Urothelium cell line (cell line): ENCODE measurements at regions not wholly inside any gene's neighbourhood (a gene's known extent, or its start where the extent isn't known, plus 50 kb on each side); places are given as distances from the start of the nearest gene placed in this dataset.
"Not testable (repeated sequence)": the region's sequence is repeated elsewhere in the genome, so short reads cannot be mapped to it uniquely, and the experiment has no call there.

Experiments
- DNase-seq: peaks from one replicate; pipeline ENCODE4 v3.0.0; 2011; ENCODE audit warnings: low spot score, mixed read lengths
- FAIRE-seq: peaks from 2 replicates; lab custom pipeline; 2011; peaks lifted over from hg19 to GRCh38; lab: Jason Lieb, UNC

- DNase-seq (no peak), FAIRE-seq (no peak)
Measured at GRCh38 chr3:101142160-101142559, 148.9 kb upstream of the ABI3BP start.

- FAIRE-seq (no peak), DNase-seq (no peak)
Measured at GRCh38 chr3:101141135-101141534, 147.9 kb upstream of the ABI3BP start.

GRCh38 chr3:101138817-101139216, 145.6 kb upstream of the ABI3BP start:
- no peak for FAIRE-seq
- DNase-seq = no peak

GRCh38 chr3:101134331-101134730, 141.1 kb upstream of the ABI3BP start:
- FAIRE-seq = no peak
- DNase-seq = no peak

- DNase-seq (no peak), FAIRE-seq (no peak)
Measured at GRCh38 chr3:101133652-101134051, 140.4 kb upstream of the ABI3BP start.

GRCh38 chr3:101133197-101133596, 140.0 kb upstream of the ABI3BP start:
- FAIRE-seq, DNase-seq: not testable (repeated sequence)

GRCh38 chr3:101131767-101132166, 138.5 kb upstream of the ABI3BP start:
- no peak for DNase-seq
- no peak for FAIRE-seq

GRCh38 chr3:101128786-101129185, 135.6 kb upstream of the ABI3BP start:
- FAIRE-seq (no peak), DNase-seq (peak; percentile 61)

GRCh38 chr3:101128001-101128400, 134.8 kb upstream of the ABI3BP start:
- DNase-seq (no peak), FAIRE-seq (no peak)

GRCh38 chr3:101124125-101124524, 130.9 kb upstream of the ABI3BP start:
- DNase-seq (no peak), FAIRE-seq (no peak)

- DNase-seq (no peak), FAIRE-seq (no peak)
Measured at GRCh38 chr3:101123081-101123480, 129.9 kb upstream of the ABI3BP start.

GRCh38 chr3:101122681-101123080, 129.5 kb upstream of the ABI3BP start:
- no peak for DNase-seq
- no peak for FAIRE-seq

GRCh38 chr3:101120039-101120438, 126.8 kb upstream of the ABI3BP start:
- no peak for DNase-seq
- no peak for FAIRE-seq

GRCh38 chr3:101119535-101119934, 126.3 kb upstream of the ABI3BP start:
- DNase-seq = no peak

GRCh38 chr3:101117980-101118379, 124.8 kb upstream of the ABI3BP start:
- FAIRE-seq = no peak
- no peak for DNase-seq

More at GRCh38 chr3:101119535-101119934, 126.3 kb upstream of the ABI3BP start:
- FAIRE-seq = no peak

- FAIRE-seq (no peak), DNase-seq (no peak)
Measured at GRCh38 chr3:101117465-101117864, 124.2 kb upstream of the ABI3BP start.

- not testable (repeated sequence) for DNase-seq, FAIRE-seq
Measured at GRCh38 chr3:101110295-101110694, 117.1 kb upstream of the ABI3BP start.

GRCh38 chr3:101104321-101104720, 111.1 kb upstream of the ABI3BP start:
- no peak for FAIRE-seq
- no peak for DNase-seq

- DNase-seq (no peak), FAIRE-seq (no peak)
Measured at GRCh38 chr3:101102678-101103296, 109.6 kb upstream of the ABI3BP start.

- FAIRE-seq = no peak
- DNase-seq = no peak
Measured at GRCh38 chr3:101100361-101101009, 107.3 kb upstream of the ABI3BP start.

GRCh38 chr3:101099791-101100190, 106.6 kb upstream of the ABI3BP start:
- no peak for FAIRE-seq
- no peak for DNase-seq

GRCh38 chr3:101096444-101096843, 103.2 kb upstream of the ABI3BP start:
- FAIRE-seq = no peak
- DNase-seq = no peak
